Muscle of leg (tissue), 3 donors: ENCODE measurements at regions not wholly inside any gene's neighbourhood (a gene's known extent, or its start where the extent isn't known, plus 50 kb on each side); places are given as distances from the start of the nearest gene placed in this dataset.

ENCODE experiments used
- DNase-seq: peaks from one replicate; pipeline ENCODE4 v3.0.0; 2013
- H3K27ac ChIP-seq: one replicate; pipeline ENCODE4 v1.5.1; 2013; ENCODE audit warnings: mild to moderate bottlenecking, low read length, control low read depth
- H3K27me3 ChIP-seq: one replicate; pipeline ENCODE4 v1.6.1; 2013; ENCODE audit warnings: low read length; ENCODE audit not compliant: control insufficient read depth, insufficient read depth
- H3K36me3 ChIP-seq: one replicate; pipeline ENCODE4 v1.6.1; 2013; ENCODE audit warnings: low read length; ENCODE audit not compliant: control insufficient read depth, insufficient read depth
- H3K4me1 ChIP-seq: one replicate; pipeline ENCODE4 v1.6.1; 2013; ENCODE audit warnings: low read length; ENCODE audit not compliant: control insufficient read depth, insufficient read depth
- H3K4me3 ChIP-seq: one replicate; pipeline ENCODE4 v1.5.1; 2013; ENCODE audit warnings: low read length, control low read depth
- H3K9me3 ChIP-seq: replicated peaks from 2 replicates; pipeline ENCODE4 v1.6.1; 2013; ENCODE audit warnings: low read depth, low read length; ENCODE audit not compliant: control insufficient read depth
- WGBS: methylation state at CpG from one replicate; pipeline ENCODE4 v1.1.5; 2013; ENCODE audit warnings: missing lambda C conversion rate; ENCODE audit not compliant: insufficient coverage; 5-methylcytosine and 5-hydroxymethylcytosine counted together

DNA sequence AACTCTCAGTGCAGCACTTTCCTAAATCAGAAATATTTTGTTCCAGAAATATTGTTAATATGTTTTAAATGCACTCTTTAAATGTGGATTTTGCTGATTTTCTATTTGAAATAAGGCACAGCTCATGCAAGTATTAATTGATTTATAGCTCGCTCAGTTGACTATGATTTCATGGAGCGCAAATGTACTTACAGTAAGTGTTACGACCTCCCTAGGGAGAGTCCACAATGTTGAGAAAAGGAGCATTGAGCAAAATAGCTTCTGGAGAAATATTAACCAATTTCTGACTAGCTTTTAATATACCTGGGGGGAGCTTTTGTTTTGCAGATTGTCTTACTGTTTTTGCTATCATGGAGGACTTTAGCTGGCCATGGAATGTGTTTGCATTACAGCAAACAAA, 1687.5 kb downstream of the STIM2 start:
- H3K27me3 ChIP-seq: no peaks in the 10 kb centered on the region
- no peak overlapping the region for H3K4me3 ChIP-seq
- H3K4me1 ChIP-seq: no peaks in the 10 kb centered on the region
- H3K9me3 ChIP-seq: no peaks in the 10 kb centered on the region
- no peak overlapping the region for H3K27ac ChIP-seq
- DNase-seq: peak; percentile 90
- WGBS: no CpG with 5 or more reads among the region's 3 CpGs
- H3K36me3 ChIP-seq: no peaks in the 10 kb centered on the region

GRCh38 chr4:28548594-28548993, 1688.0 kb downstream of the STIM2 start:
- Histone ChIP-seq H3K27ac (peak overlapping the region; percentile 22), H3K4me3 (no peak overlapping the region), H3K9me3 (no peaks in the 10 kb centered on the region), H3K27me3 (no peaks in the 10 kb centered on the region), H3K4me1 (no peaks in the 10 kb centered on the region), H3K36me3 (no peaks in the 10 kb centered on the region)
- peak; percentile 44 for DNase-seq
- 2% methylated on average over 4 of the region's 6 CpGs for WGBS

GRCh38 chr4:28555866-28556265, 1695.2 kb downstream of the STIM2 start:
- H3K27ac ChIP-seq: no peak overlapping the region
- H3K36me3 ChIP-seq: no peaks in the 10 kb centered on the region
- H3K27me3 ChIP-seq: no peaks in the 10 kb centered on the region
- no peaks in the 10 kb centered on the region for H3K9me3 ChIP-seq
- H3K4me1 ChIP-seq: no peaks in the 10 kb centered on the region
- 40% methylated on average over 2 of the region's 2 CpGs for WGBS
- DNase-seq: peak; percentile 24
- no peak overlapping the region for H3K4me3 ChIP-seq

DNA sequence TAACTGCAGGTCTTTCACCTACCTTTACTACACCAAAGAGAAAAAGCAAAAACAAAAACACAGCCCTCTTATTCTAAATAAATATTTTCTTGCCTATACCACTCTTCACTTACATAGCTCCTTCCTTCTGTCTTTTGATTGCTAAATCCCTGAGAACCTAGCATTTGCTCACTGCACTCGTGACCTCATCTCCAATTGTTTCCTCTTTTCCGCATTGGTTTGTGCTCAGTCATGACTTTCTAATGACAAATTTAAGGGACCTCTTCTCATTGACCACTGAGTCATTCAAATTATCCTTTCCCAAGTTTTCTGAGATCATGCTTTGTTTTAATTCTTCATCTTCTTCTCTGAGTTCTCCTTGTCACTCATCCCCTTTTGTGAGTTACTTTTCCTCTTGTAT, 1697.1 kb downstream of the STIM2 start:
- no peak overlapping the region for H3K27ac ChIP-seq
- H3K27me3 ChIP-seq: no peaks in the 10 kb centered on the region
- H3K4me1 ChIP-seq: no peaks in the 10 kb centered on the region
- 75% methylated on average over 2 of the region's 2 CpGs for WGBS
- no peaks in the 10 kb centered on the region for H3K36me3 ChIP-seq
- no peak overlapping the region for H3K4me3 ChIP-seq
- no peak for DNase-seq
- no peaks in the 10 kb centered on the region for H3K9me3 ChIP-seq

- Histone ChIP-seq H3K36me3 (no peaks in the 10 kb centered on the region), H3K4me1 (no peaks in the 10 kb centered on the region), H3K27me3 (no peaks in the 10 kb centered on the region), H3K9me3 (no peaks in the 10 kb centered on the region), H3K27ac (no peak overlapping the region), H3K4me3 (no peak overlapping the region)
- no peak for DNase-seq
- 85% methylated on average over 2 of the region's 2 CpGs for WGBS
Measured at GRCh38 chr4:28558895-28559294, 1698.3 kb downstream of the STIM2 start.

GRCh38 chr4:28562913-28563312, 1702.3 kb downstream of the STIM2 start:
- Histone ChIP-seq H3K36me3 (no peaks in the 10 kb centered on the region), H3K27me3 (no peaks in the 10 kb centered on the region)
- WGBS: no CpG with 5 or more reads among the region's 4 CpGs

GRCh38 chr4:28565396-28565795, 1704.8 kb downstream of the STIM2 start:
- Histone ChIP-seq H3K36me3 (no peaks in the 10 kb centered on the region), H3K27ac (no peak overlapping the region), H3K9me3 (peaks cover 12% of the 10 kb centered on the region), H3K4me3 (no peak overlapping the region), H3K27me3 (no peaks in the 10 kb centered on the region), H3K4me1 (no peaks in the 10 kb centered on the region)
- no CpG with 5 or more reads among the region's 2 CpGs for WGBS
- DNase-seq: peak; percentile 94

More at GRCh38 chr4:28562913-28563312, 1702.3 kb downstream of the STIM2 start:
- H3K9me3 ChIP-seq: peaks cover 3% of the 10 kb centered on the region
- H3K4me3 ChIP-seq: no peak overlapping the region
- DNase-seq: peak; percentile 17
- H3K27ac ChIP-seq: no peak overlapping the region
- no peaks in the 10 kb centered on the region for H3K4me1 ChIP-seq

GRCh38 chr4:28600958-28601357, 1740.3 kb downstream of the STIM2 start:
- no peak overlapping the region for H3K27ac ChIP-seq
- H3K27me3 ChIP-seq: no peaks in the 10 kb centered on the region
- no CpG with 5 or more reads among the region's 2 CpGs for WGBS
- no peak for DNase-seq
- H3K9me3 ChIP-seq: no peaks in the 10 kb centered on the region
- H3K4me3 ChIP-seq: no peak overlapping the region
- H3K36me3 ChIP-seq: no peaks in the 10 kb centered on the region
- no peaks in the 10 kb centered on the region for H3K4me1 ChIP-seq

DNA sequence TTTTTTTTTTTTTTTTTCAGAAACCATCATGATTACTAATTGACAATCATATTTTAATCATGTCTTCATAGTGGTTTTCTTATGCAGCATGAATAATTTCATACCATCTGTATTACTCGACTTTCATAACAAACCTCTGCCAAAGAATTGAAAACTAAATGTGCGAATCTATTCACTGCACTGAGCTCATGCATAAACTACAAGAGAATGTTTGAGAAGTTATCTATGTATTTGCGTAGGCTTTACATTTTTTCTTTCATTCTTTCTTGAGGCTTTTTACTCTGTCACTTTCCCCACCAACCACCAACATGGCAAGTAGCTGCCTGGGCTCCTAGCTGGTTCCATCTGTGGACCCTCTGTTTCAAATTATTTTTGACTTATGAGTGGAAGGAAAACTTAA, 1761.0 kb downstream of the STIM2 start:
- no peaks in the 10 kb centered on the region for H3K27me3 ChIP-seq
- no CpG with 5 or more reads among the region's 3 CpGs for WGBS
- no peak for DNase-seq
- no peak overlapping the region for H3K4me3 ChIP-seq
- H3K9me3 ChIP-seq: no peaks in the 10 kb centered on the region
- H3K27ac ChIP-seq: no peak overlapping the region
- no peaks in the 10 kb centered on the region for H3K4me1 ChIP-seq
- no peaks in the 10 kb centered on the region for H3K36me3 ChIP-seq

- DNase-seq: no peak
- no peaks in the 10 kb centered on the region for H3K9me3 ChIP-seq
Measured at GRCh38 chr4:28636971-28637370, 1776.3 kb downstream of the STIM2 start.

DNA sequence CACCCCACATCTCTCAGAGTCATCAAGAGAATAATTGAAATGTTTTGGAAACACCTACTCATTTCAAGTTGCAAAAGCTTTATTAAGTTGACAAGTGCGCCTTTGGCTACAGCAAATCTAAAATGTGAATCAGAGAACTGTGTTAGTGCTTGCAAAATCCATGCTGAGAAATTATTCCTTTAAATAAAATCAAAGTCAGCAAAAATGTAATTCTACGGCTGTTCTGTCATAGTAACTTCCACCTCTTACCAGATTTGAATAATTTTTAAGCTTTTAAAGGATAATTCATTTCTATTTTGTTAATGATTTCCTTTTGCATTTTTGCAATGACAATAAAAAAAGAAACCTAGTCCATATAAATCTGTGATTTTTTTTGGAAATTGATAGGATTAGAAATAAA, 1779.1 kb downstream of the STIM2 start:
- H3K27ac ChIP-seq: no peak overlapping the region
- no peak overlapping the region for H3K4me3 ChIP-seq
- no peaks in the 10 kb centered on the region for H3K27me3 ChIP-seq
- no peaks in the 10 kb centered on the region for H3K9me3 ChIP-seq
- no peak for DNase-seq
- H3K4me1 ChIP-seq: no peaks in the 10 kb centered on the region
- no peaks in the 10 kb centered on the region for H3K36me3 ChIP-seq
- no CpG with 5 or more reads among the region's 2 CpGs for WGBS

More at GRCh38 chr4:28636971-28637370, 1776.3 kb downstream of the STIM2 start:
- no peaks in the 10 kb centered on the region for H3K4me1 ChIP-seq
- H3K36me3 ChIP-seq: no peaks in the 10 kb centered on the region
- H3K4me3 ChIP-seq: no peak overlapping the region
- no peak overlapping the region for H3K27ac ChIP-seq
- no peaks in the 10 kb centered on the region for H3K27me3 ChIP-seq
- no CpG with 5 or more reads among the region's 3 CpGs for WGBS
